Omental fat pad (tissue), 3 donors: ENCODE measurements at regions not wholly inside any gene's neighbourhood (a gene's known extent, or its start where the extent isn't known, plus 50 kb on each side); places are given as distances from the start of the nearest gene placed in this dataset.

Experiments
- ATAC-seq: fragments of 150-250 bp; one replicate; pipeline ENCODE4 v1.9.1; 2016; ENCODE audit warnings: mild to moderate bottlenecking, moderate library complexity; ENCODE audit not compliant: low FRiP score
- DNase-seq: peaks from one replicate; pipeline ENCODE4 v3.0.0-alpha.2; 2019; ENCODE audit warnings: low spot score
- TF ChIP-seq, protein P1 (sequence below), 3 donors: fragments of 450-650 bp; IDR thresholded peaks; one replicate each; pipeline ENCODE4 v1.5.1; 2016 to 2017; ENCODE audit warnings: antibody characterized with exemption in 3 of 3, mild to moderate bottlenecking in 3 of 3, moderate library complexity in 2 of 3

DNA sequence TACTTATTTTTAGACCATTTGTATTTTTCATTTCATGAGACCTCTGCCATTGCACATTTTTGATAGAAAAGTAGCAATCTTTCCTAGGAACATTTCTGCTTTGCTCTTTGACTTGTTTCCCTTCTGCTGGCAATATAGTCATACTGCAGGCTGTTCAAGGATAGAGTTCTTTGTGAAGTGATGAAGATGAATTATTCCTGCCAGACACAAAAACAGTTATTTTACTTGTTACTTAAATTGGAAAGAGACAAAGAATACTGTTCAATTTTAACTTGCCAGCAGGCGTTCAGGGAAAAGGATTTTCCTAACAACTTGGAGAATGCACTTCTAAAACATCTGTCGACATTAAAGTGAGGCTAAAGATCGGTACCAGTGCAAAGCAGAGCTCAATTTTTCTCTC lies 251.7 kb upstream of the ACTBL2 start:
- ATAC-seq (no peak), DNase-seq (no peak)
- TF ChIP-seq, protein P1, sequence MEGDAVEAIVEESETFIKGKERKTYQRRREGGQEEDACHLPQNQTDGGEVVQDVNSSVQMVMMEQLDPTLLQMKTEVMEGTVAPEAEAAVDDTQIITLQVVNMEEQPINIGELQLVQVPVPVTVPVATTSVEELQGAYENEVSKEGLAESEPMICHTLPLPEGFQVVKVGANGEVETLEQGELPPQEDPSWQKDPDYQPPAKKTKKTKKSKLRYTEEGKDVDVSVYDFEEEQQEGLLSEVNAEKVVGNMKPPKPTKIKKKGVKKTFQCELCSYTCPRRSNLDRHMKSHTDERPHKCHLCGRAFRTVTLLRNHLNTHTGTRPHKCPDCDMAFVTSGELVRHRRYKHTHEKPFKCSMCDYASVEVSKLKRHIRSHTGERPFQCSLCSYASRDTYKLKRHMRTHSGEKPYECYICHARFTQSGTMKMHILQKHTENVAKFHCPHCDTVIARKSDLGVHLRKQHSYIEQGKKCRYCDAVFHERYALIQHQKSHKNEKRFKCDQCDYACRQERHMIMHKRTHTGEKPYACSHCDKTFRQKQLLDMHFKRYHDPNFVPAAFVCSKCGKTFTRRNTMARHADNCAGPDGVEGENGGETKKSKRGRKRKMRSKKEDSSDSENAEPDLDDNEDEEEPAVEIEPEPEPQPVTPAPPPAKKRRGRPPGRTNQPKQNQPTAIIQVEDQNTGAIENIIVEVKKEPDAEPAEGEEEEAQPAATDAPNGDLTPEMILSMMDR (IDR thresholded peaks at IDR 0.05), result no peak

GRCh38 chr5:57727591-57727990 lies 245.0 kb upstream of the ACTBL2 start:
- ATAC-seq, result no peak
- TF ChIP-seq, protein P1 (IDR thresholded peaks at IDR 0.05), result no peak

DNA sequence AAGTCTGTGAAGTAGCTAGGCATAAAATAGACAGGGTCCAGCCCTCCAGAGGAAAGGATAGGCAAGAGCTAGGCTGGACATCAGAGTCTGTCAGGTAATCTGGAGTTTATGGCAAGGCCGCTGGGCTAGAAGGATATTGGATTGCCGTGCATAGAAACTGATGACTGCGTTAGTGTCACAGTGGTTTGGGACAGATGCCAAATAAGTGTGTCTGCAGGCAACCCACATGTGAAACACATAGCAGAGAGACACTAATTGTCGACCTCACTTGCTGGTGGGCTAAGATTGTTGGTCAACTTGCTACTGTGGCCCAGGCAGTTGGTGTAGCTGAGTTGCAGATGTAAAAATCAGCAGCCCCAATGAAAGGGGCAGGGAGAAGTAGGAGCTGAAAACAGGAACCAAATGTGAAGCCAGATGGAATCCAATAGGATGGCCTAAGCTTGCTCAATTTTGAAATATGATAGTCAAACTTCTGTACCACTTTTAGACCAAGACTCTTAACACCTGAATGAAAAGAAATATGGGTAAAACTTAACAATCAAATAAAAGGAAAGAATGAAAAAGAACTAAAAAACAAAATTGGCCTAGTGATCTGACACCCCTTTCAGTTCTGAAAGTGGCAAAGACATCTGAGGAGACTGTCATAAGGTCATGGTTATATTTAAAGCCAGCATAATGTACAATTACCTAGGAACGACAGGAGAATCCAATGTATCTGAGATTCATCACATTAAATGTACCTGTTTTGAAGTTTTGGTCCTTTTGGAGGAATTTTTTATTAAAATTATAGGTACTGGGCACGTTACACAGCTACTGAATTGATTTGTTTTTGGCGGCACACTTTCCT lies 243.3 kb upstream of the ACTBL2 start:
- TF ChIP-seq, protein P1 (IDR thresholded peaks at IDR 0.05), result no peak
- DNase-seq (no peak), ATAC-seq (no peak)

More at GRCh38 chr5:57727591-57727990, 245.0 kb upstream of the ACTBL2 start:
- no peak for DNase-seq

GRCh38 chr5:57724836-57725235 lies 242.2 kb upstream of the ACTBL2 start:
- ATAC-seq (no peak), DNase-seq (no peak)
- TF ChIP-seq, protein P1 (IDR thresholded peaks at IDR 0.05), result no peak

- no peak for DNase-seq
- TF ChIP-seq, protein P1 (IDR thresholded peaks at IDR 0.05), result no peak
- no peak for ATAC-seq
Observed at GRCh38 chr5:57721226-57721625, 238.6 kb upstream of the ACTBL2 start.

DNA sequence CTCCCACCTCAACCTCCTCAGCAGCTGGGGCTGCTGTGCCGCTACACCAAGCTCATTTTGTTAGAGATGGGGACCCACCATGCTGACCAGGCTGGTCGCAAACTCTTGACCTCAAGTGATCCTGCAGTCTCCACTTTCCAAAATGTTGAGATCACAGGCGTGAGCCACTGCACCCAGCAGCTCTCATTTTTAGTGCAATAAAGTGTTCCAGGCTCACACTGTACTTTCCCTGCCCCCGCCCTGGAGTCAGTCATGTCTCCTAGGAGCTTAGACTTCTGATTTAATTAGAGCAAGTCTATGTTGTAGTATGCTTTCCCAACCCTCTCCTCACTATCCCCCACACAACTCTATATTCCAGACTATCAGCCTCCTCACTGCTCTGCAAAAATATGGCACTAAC lies 238.0 kb upstream of the ACTBL2 start:
- ATAC-seq (no peak), DNase-seq (no peak)
- TF ChIP-seq, protein P1 (IDR thresholded peaks at IDR 0.05), result no peak

DNA sequence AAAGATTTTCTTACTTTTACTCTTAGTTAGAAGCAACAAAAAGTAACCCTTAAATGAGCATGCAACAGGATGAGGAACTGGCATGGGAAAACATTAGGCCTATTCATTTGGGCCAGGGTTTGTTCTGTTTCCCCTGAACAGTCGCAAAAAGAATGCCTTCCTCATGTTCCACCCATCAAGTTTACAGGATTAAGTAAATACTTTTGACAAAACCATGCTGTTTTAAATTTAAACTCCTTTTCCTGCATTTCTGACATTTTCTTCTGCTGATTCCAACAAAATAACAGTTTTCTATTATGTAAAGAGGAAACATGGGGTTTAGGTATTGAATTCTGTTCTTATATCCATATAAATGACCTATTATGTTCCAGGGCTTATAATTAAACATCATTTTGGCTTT lies 236.6 kb upstream of the ACTBL2 start:
- TF ChIP-seq, protein P1 (IDR thresholded peaks at IDR 0.05), result no peak
- no peak for ATAC-seq
- DNase-seq, result no peak
